Islet of Langerhans (tissue), 1 donor: ENCODE measurements at regions not wholly inside any gene's neighbourhood (a gene's known extent, or its start where the extent isn't known, plus 50 kb on each side); places are given as distances from the start of the nearest gene placed in this dataset.

Experiments used
- FAIRE-seq: peaks from one replicate; lab custom pipeline; 2011; peaks lifted over from hg19 to GRCh38; lab: Jason Lieb, UNC

- FAIRE-seq, result no peak
These were observed 300.8 kb downstream of the EFNB2 start for GRCh38 chr13:106234636-106235035.

- no peak for FAIRE-seq
These were observed 302.2 kb downstream of the EFNB2 start for GRCh38 chr13:106233134-106233735.

GRCh38 chr13:106232681-106233080 is 302.8 kb downstream of the EFNB2 start:
- FAIRE-seq, result no peak

GRCh38 chr13:106230450-106230849 is 305.0 kb downstream of the EFNB2 start:
- no peak for FAIRE-seq

GRCh38 chr13:106225126-106225525 is 310.3 kb downstream of the EFNB2 start:
- no peak for FAIRE-seq

GRCh38 chr13:106220211-106220610 is 315.3 kb downstream of the EFNB2 start:
- FAIRE-seq, result no peak

- FAIRE-seq, result no peak
These were observed 322.3 kb downstream of the EFNB2 start for GRCh38 chr13:106213028-106213757.

- no peak for FAIRE-seq
These were observed 323.0 kb downstream of the EFNB2 start for GRCh38 chr13:106212386-106213010.

GRCh38 chr13:106210324-106210723 is 325.1 kb downstream of the EFNB2 start:
- FAIRE-seq, result no peak

GRCh38 chr13:106205871-106206270 is 329.6 kb downstream of the EFNB2 start:
- no peak for FAIRE-seq

GRCh38 chr13:106197496-106197895 is 338.0 kb downstream of the EFNB2 start:
- FAIRE-seq, result peak; percentile 30

- FAIRE-seq, result no peak
These were observed 347.9 kb downstream of the EFNB2 start for GRCh38 chr13:106187501-106188095.

- no peak for FAIRE-seq
These were observed 348.4 kb downstream of the EFNB2 start for GRCh38 chr13:106187101-106187500.

GRCh38 chr13:106186366-106187030 is 349.0 kb downstream of the EFNB2 start:
- no peak for FAIRE-seq

- FAIRE-seq, result no peak
These were observed 350.7 kb downstream of the EFNB2 start for GRCh38 chr13:106184790-106185189.

GRCh38 chr13:106183410-106184065 is 351.9 kb downstream of the EFNB2 start:
- FAIRE-seq, result no peak

- FAIRE-seq, result no peak
These were observed 353.1 kb downstream of the EFNB2 start for GRCh38 chr13:106182404-106182803.

- no peak for FAIRE-seq
These were observed 356.6 kb downstream of the EFNB2 start for GRCh38 chr13:106178816-106179215.

- no peak for FAIRE-seq
These were observed 358.3 kb downstream of the EFNB2 start for GRCh38 chr13:106177146-106177545.

GRCh38 chr13:106176117-106176516 is 359.3 kb downstream of the EFNB2 start:
- no peak for FAIRE-seq

GRCh38 chr13:106173891-106174610 is 361.4 kb downstream of the EFNB2 start:
- FAIRE-seq, result no peak
